ENCODE measurements at regions not wholly inside any gene's neighbourhood (a gene's known extent, or its start where the extent isn't known, plus 50 kb on each side); places are given as distances from the start of the nearest gene placed in this dataset.

- TF ChIP-seq CTCF (IDR thresholded peaks at IDR 0.05; ENCODE audit: insufficient read depth, low read length, poor library complexity, severe bottlenecking) (no peak), EZH2phosphoT487 (conservative IDR thresholded peaks at IDR 0.05; ENCODE audit: low read length) (no peak)
These were observed 668.1 kb upstream of the WWC1 start for GRCh38 chr5:167623354-167623753.

All from SU-DHL-6 (cell line).